HEK293 (cell line): ENCODE measurements at regions not wholly inside any gene's neighbourhood (a gene's known extent, or its start where the extent isn't known, plus 50 kb on each side); places are given as distances from the start of the nearest gene placed in this dataset.

Source experiments
- CTCF ChIA-PET: fragments of 350-600 bp; formaldehyde crosslinking; extraction: SDS; loops from one replicate; lab custom pipeline; 2021; ENCODE audit warnings: antibody characterized with exemption; lab: Yijun Ruan, JAX
- POLR2A ChIA-PET: fragments of 300-600 bp; formaldehyde crosslinking; extraction: SDS; loops from one replicate; lab custom pipeline; 2020; ENCODE audit warnings: antibody characterized with exemption, inconsistent platforms; lab: Yijun Ruan, JAX
- H3K27ac ChIP-seq: fragments of 200-500 bp; sonication (Bioruptor generic); 2 replicates; pipeline ENCODE4 v1.5.1; 2014; ENCODE audit warnings: low read depth, low read length, control low read depth, inconsistent platforms; ENCODE audit errors: extremely low read depth
- H3K36me3 ChIP-seq, 2 experiments: fragments of 200-500 bp in 1 of 2; sonication (Bioruptor generic) in 1 of 2; 1 replicate in 1 of 2; 2 replicates in 1 of 2; pipeline ENCODE4 v1.5.1; 2014 to 2017; ENCODE audit warnings: inconsistent platforms in 2 of 2, low read length in 2 of 2; ENCODE audit not compliant: control insufficient read depth in 2 of 2, insufficient read depth in 1 of 2
- H3K4me1 ChIP-seq: fragments of 200-500 bp; sonication (Bioruptor generic); 2 replicates; pipeline ENCODE4 v1.5.1; 2014; ENCODE audit warnings: mild to moderate bottlenecking, low read length, inconsistent platforms; ENCODE audit not compliant: control insufficient read depth, insufficient read depth
- H3K4me3 ChIP-seq: 2 replicates; pipeline ENCODE4 v1.5.1; 2011; ENCODE audit warnings: low read depth, mild to moderate bottlenecking, control low read depth, low read length, moderate library complexity
- H3K9me3 ChIP-seq: fragments of 200-500 bp; sonication (Bioruptor generic); 2 replicates; pipeline ENCODE4 v1.5.1; 2014; ENCODE audit warnings: low read depth, low read length, inconsistent platforms; ENCODE audit not compliant: control insufficient read depth, insufficient read depth
- BCL11A ChIP-seq: fragments of 450-650 bp; formaldehyde crosslinking; IDR thresholded peaks from 2 replicates; pipeline ENCODE4 v1.5.1; 2016; ENCODE audit warnings: low read depth, missing biosample characterization, missing genetic modification characterization
- BCL6B ChIP-seq: fragments of 450-650 bp; formaldehyde crosslinking; IDR thresholded peaks from 2 replicates; pipeline ENCODE4 v1.5.1; 2017; ENCODE audit warnings: missing biosample characterization, missing genetic modification characterization
- ELK4 ChIP-seq: IDR thresholded peaks from 2 replicates; pipeline ENCODE4 v1.6.1; 2011; ENCODE audit warnings: mild to moderate bottlenecking, low read depth, low read length, borderline replicate concordance
- INSM2 ChIP-seq: fragments of 450-650 bp; formaldehyde crosslinking; IDR thresholded peaks from 2 replicates; pipeline ENCODE4 v1.5.1; 2016; ENCODE audit warnings: missing biosample characterization, missing genetic modification characterization
- KLF17 ChIP-seq: fragments of 450-650 bp; formaldehyde crosslinking; IDR thresholded peaks from 2 replicates; pipeline ENCODE4 v1.5.1; 2016; ENCODE audit warnings: missing biosample characterization, missing genetic modification characterization
- YY1 ChIP-seq: fragments of 450-650 bp; formaldehyde crosslinking; IDR thresholded peaks from 2 replicates; pipeline ENCODE4 v1.5.1; 2018; ENCODE audit warnings: missing biosample characterization, missing genetic modification characterization
- YY2 ChIP-seq: fragments of 450-650 bp; formaldehyde crosslinking; IDR thresholded peaks from 2 replicates; pipeline ENCODE4 v1.5.1; 2016; ENCODE audit warnings: missing biosample characterization, missing genetic modification characterization
- ZBTB48 ChIP-seq: fragments of 450-650 bp; formaldehyde crosslinking; IDR thresholded peaks from 2 replicates; pipeline ENCODE4 v1.5.1; 2016; ENCODE audit warnings: missing biosample characterization, missing genetic modification characterization
- ZBTB49 ChIP-seq: fragments of 450-650 bp; formaldehyde crosslinking; IDR thresholded peaks from 2 replicates; pipeline ENCODE4 v1.5.1; 2016; ENCODE audit warnings: missing biosample characterization, missing genetic modification characterization, low read depth
- ZFP3 ChIP-seq: fragments of 450-650 bp; formaldehyde crosslinking; IDR thresholded peaks from 2 replicates; pipeline ENCODE4 v1.5.1; 2016; ENCODE audit warnings: low read depth, missing biosample characterization, missing genetic modification characterization
- ZNF121 ChIP-seq: fragments of 450-650 bp; formaldehyde crosslinking; IDR thresholded peaks from 2 replicates; pipeline ENCODE4 v1.5.1; 2016; ENCODE audit warnings: missing biosample characterization, missing genetic modification characterization
- ZNF19 ChIP-seq: fragments of 450-650 bp; formaldehyde crosslinking; IDR thresholded peaks from 2 replicates; pipeline ENCODE4; 2016; ENCODE audit warnings: missing biosample characterization, missing genetic modification characterization, low read depth
- ZNF26 ChIP-seq: fragments of 450-650 bp; formaldehyde crosslinking; IDR thresholded peaks from 2 replicates; pipeline ENCODE4 v1.5.1; 2016; ENCODE audit warnings: missing biosample characterization, missing genetic modification characterization
- ZNF302 ChIP-seq: fragments of 450-650 bp; formaldehyde crosslinking; IDR thresholded peaks from 2 replicates; pipeline ENCODE4 v1.5.1; 2016; ENCODE audit warnings: missing biosample characterization, missing genetic modification characterization, low read depth
- ZNF449 ChIP-seq: fragments of 450-650 bp; formaldehyde crosslinking; IDR thresholded peaks from 2 replicates; pipeline ENCODE4 v1.5.1; 2017; ENCODE audit warnings: missing biosample characterization, mild to moderate bottlenecking, missing genetic modification characterization, moderate library complexity
- ZNF621 ChIP-seq: fragments of 450-650 bp; formaldehyde crosslinking; IDR thresholded peaks from 2 replicates; pipeline ENCODE4 v1.5.1; 2017; ENCODE audit warnings: missing biosample characterization, missing genetic modification characterization
- ZNF624 ChIP-seq: fragments of 450-650 bp; formaldehyde crosslinking; IDR thresholded peaks from 2 replicates; pipeline ENCODE4 v1.5.1; 2017; ENCODE audit warnings: missing biosample characterization, missing genetic modification characterization
- ZNF768 ChIP-seq: fragments of 450-650 bp; formaldehyde crosslinking; IDR thresholded peaks from 2 replicates; pipeline ENCODE4 v1.5.1; 2018; ENCODE audit warnings: missing biosample characterization, mild to moderate bottlenecking, missing genetic modification characterization
- ZSCAN16 ChIP-seq: fragments of 450-650 bp; formaldehyde crosslinking; IDR thresholded peaks from 2 replicates; pipeline ENCODE4 v1.5.1; 2016; ENCODE audit warnings: missing biosample characterization, missing genetic modification characterization
- ZSCAN30 ChIP-seq: fragments of 450-650 bp; IDR thresholded peaks from 2 replicates; pipeline ENCODE4 v1.5.1; 2018; ENCODE audit warnings: missing biosample characterization, mild to moderate bottlenecking, missing genetic modification characterization, moderate library complexity
- ZSCAN4 ChIP-seq: fragments of 450-650 bp; formaldehyde crosslinking; IDR thresholded peaks from 2 replicates; pipeline ENCODE4 v1.5.1; 2017; ENCODE audit warnings: missing biosample characterization, missing genetic modification characterization

GRCh38 chr4:56198265-56198664 is 189.0 kb downstream of the AASDH start:
- H3K27ac ChIP-seq, result no peak overlapping the region
- H3K4me3 ChIP-seq, result no peak overlapping the region
- ChIA-PET CTCF (no interaction called here), POLR2A (no interaction called here)
- H3K36me3 ChIP-seq, result no peaks in the 10 kb centered on the region
- TF ChIP-seq ZSCAN16 (tag by site-specific recombination), result no peak
- TF ChIP-seq ZNF302 (tag by site-specific recombination), result no peak
- no peak for TF ChIP-seq ZNF449 (tag by site-specific recombination)
- TF ChIP-seq ZNF768, result no peak
- no peak for TF ChIP-seq ZFP3 (tag by site-specific recombination)
- TF ChIP-seq BCL11A (tag by site-specific recombination), result no peak
- TF ChIP-seq YY1, result no peak
- TF ChIP-seq INSM2 (tag by site-specific recombination), result no peak
- no peak for TF ChIP-seq ZSCAN4 (tag by site-specific recombination)
- no peak for TF ChIP-seq ZNF624
- TF ChIP-seq ZNF19 (tag by site-specific recombination), result no peak
- TF ChIP-seq ZBTB49 (tag by site-specific recombination), result no peak
- H3K9me3 ChIP-seq, result no peaks in the 10 kb centered on the region
- H3K4me1 ChIP-seq, result no peaks in the 10 kb centered on the region

- CTCF ChIA-PET, result no interaction called here
- no peak for TF ChIP-seq YY2 (tag by site-specific recombination)
- H3K4me3 ChIP-seq, result no peak overlapping the region
- POLR2A ChIA-PET, result no interaction called here
- no peaks in the 10 kb centered on the region for H3K36me3 ChIP-seq
- H3K27ac ChIP-seq, result no peak overlapping the region
- H3K4me1 ChIP-seq, result no peaks in the 10 kb centered on the region
- H3K9me3 ChIP-seq, result no peaks in the 10 kb centered on the region
These were observed 189.9 kb downstream of the AASDH start for GRCh38 chr4:56197387-56197786.

- no peak overlapping the region for H3K27ac ChIP-seq
- TF ChIP-seq ELK4 (no peak), ZNF621 (tag by site-specific recombination) (no peak), ZNF26 (tag by site-specific recombination) (no peak), ZNF121 (tag by site-specific recombination) (no peak), BCL6B (no peak), YY2 (tag by site-specific recombination) (no peak), ZSCAN30 (tag by site-specific recombination) (no peak), KLF17 (tag by site-specific recombination) (no peak), ZBTB48 (tag by site-specific recombination) (no peak)
These were observed 192.3 kb downstream of the AASDH start for GRCh38 chr4:56195025-56195424.

More at GRCh38 chr4:56195025-56195424, 192.3 kb downstream of the AASDH start:
- POLR2A ChIA-PET, result no interaction called here
- no peaks in the 10 kb centered on the region for H3K9me3 ChIP-seq
- H3K4me3 ChIP-seq, result no peak overlapping the region
- CTCF ChIA-PET, result no interaction called here
- no peaks in the 10 kb centered on the region for H3K36me3 ChIP-seq
- H3K4me1 ChIP-seq, result no peaks in the 10 kb centered on the region
